EL (cell line): ENCODE measurements at regions not wholly inside any gene's neighbourhood (a gene's known extent, or its start where the extent isn't known, plus 50 kb on each side); places are given as distances from the start of the nearest gene placed in this dataset.

Experiments
- DNase-seq: peaks from one replicate; pipeline ENCODE4 v3.0.0-alpha.2; 2016

- DNase-seq, result no peak
Measured at GRCh38 chr3:187958432-187959003, 195.4 kb upstream of the LPP start.

- no peak for DNase-seq
Measured at GRCh38 chr3:187960820-187961219, 193.1 kb upstream of the LPP start.

- DNase-seq, result no peak
Measured at GRCh38 chr3:187961366-187961765, 192.6 kb upstream of the LPP start.

GRCh38 chr3:187963003-187963676 lies 190.8 kb upstream of the LPP start:
- DNase-seq, result no peak

GRCh38 chr3:187963677-187964385 lies 190.1 kb upstream of the LPP start:
- DNase-seq, result no peak

- no peak for DNase-seq
Measured at GRCh38 chr3:187964760-187965159, 189.2 kb upstream of the LPP start.

- DNase-seq, result no peak
Measured at GRCh38 chr3:187966096-187966495, 187.9 kb upstream of the LPP start.

- no peak for DNase-seq
Measured at GRCh38 chr3:187966636-187967406, 187.1 kb upstream of the LPP start.

GRCh38 chr3:187967993-187968392 lies 186.0 kb upstream of the LPP start:
- peak; percentile 81 for DNase-seq

GRCh38 chr3:187968883-187969580 lies 184.9 kb upstream of the LPP start:
- DNase-seq, result peak; percentile 74

- DNase-seq, result no peak
Measured at GRCh38 chr3:187969581-187969950, 184.4 kb upstream of the LPP start.

- DNase-seq, result no peak
Measured at GRCh38 chr3:187970106-187970505, 183.9 kb upstream of the LPP start.

GRCh38 chr3:187971629-187972028 lies 182.3 kb upstream of the LPP start:
- DNase-seq, result no peak

GRCh38 chr3:187972454-187972853 lies 181.5 kb upstream of the LPP start:
- DNase-seq, result no peak

GRCh38 chr3:187973977-187974870 lies 179.7 kb upstream of the LPP start:
- no peak for DNase-seq

- DNase-seq, result no peak
Measured at GRCh38 chr3:187974871-187975271, 179.1 kb upstream of the LPP start.

- no peak for DNase-seq
Measured at GRCh38 chr3:187975561-187976364, 178.2 kb upstream of the LPP start.

- DNase-seq, result no peak
Measured at GRCh38 chr3:187976365-187976900, 177.5 kb upstream of the LPP start.

- no peak for DNase-seq
Measured at GRCh38 chr3:187977659-187978058, 176.3 kb upstream of the LPP start.

- no peak for DNase-seq
Measured at GRCh38 chr3:187978433-187979011, 175.4 kb upstream of the LPP start.
